H54 (cell line): ENCODE measurements at regions not wholly inside any gene's neighbourhood (a gene's known extent, or its start where the extent isn't known, plus 50 kb on each side); places are given as distances from the start of the nearest gene placed in this dataset.
"Not testable (repeated sequence)": the region's sequence is repeated elsewhere in the genome, so short reads cannot be mapped to it uniquely, and the experiment has no call there.

ENCODE experiments used
- DNase-seq: peaks from one replicate; pipeline ENCODE4 v3.0.0; 2011; ENCODE audit warnings: low spot score, mixed read lengths; ENCODE audit not compliant: insufficient read length
- FAIRE-seq: peaks from 3 replicates; lab custom pipeline; 2011; peaks lifted over from hg19 to GRCh38; lab: Jason Lieb, UNC

GRCh38 chr9:41075671-41076070 lies 52.8 kb downstream of the FOXD4L6 start:
- not testable (repeated sequence) for DNase-seq, FAIRE-seq

- DNase-seq, FAIRE-seq: not testable (repeated sequence)
These were observed 54.0 kb downstream of the FOXD4L6 start for GRCh38 chr9:41074356-41074942.

- not testable (repeated sequence) for FAIRE-seq, DNase-seq
These were observed 54.8 kb downstream of the FOXD4L6 start for GRCh38 chr9:41073471-41074243.

- not testable (repeated sequence) for DNase-seq, FAIRE-seq
These were observed 64.2 kb downstream of the FOXD4L6 start for GRCh38 chr9:41064125-41064795.

GRCh38 chr9:41063243-41063642 lies 65.2 kb downstream of the FOXD4L6 start:
- not testable (repeated sequence) for FAIRE-seq, DNase-seq

- DNase-seq, FAIRE-seq: not testable (repeated sequence)
These were observed 68.9 kb downstream of the FOXD4L6 start for GRCh38 chr9:41059603-41060002.

GRCh38 chr9:41053666-41054363 lies 74.7 kb downstream of the FOXD4L6 start:
- not testable (repeated sequence) for DNase-seq, FAIRE-seq

- FAIRE-seq, DNase-seq: not testable (repeated sequence)
These were observed 79.8 kb downstream of the FOXD4L6 start for GRCh38 chr9:41048672-41049071.

- not testable (repeated sequence) for DNase-seq, FAIRE-seq
These were observed 80.7 kb downstream of the FOXD4L6 start for GRCh38 chr9:41047792-41048191.

GRCh38 chr9:41044930-41045329 lies 83.6 kb downstream of the FOXD4L6 start:
- not testable (repeated sequence) for FAIRE-seq, DNase-seq

- FAIRE-seq, DNase-seq: not testable (repeated sequence)
These were observed 85.0 kb downstream of the FOXD4L6 start for GRCh38 chr9:41043433-41043832.

- DNase-seq, FAIRE-seq: not testable (repeated sequence)
These were observed 86.4 kb downstream of the FOXD4L6 start for GRCh38 chr9:41042111-41042510.

- FAIRE-seq, result not testable (repeated sequence)
These were observed 87.7 kb downstream of the FOXD4L6 start for GRCh38 chr9:41040705-41041342.

GRCh38 chr9:41035276-41035675 lies 93.2 kb downstream of the FOXD4L6 start:
- DNase-seq, FAIRE-seq: not testable (repeated sequence)

More at GRCh38 chr9:41040705-41041342, 87.7 kb downstream of the FOXD4L6 start:
- not testable (repeated sequence) for DNase-seq

- DNase-seq, FAIRE-seq: not testable (repeated sequence)
These were observed 93.7 kb downstream of the FOXD4L6 start for GRCh38 chr9:41034699-41035197.

- not testable (repeated sequence) for DNase-seq, FAIRE-seq
These were observed 94.6 kb downstream of the FOXD4L6 start for GRCh38 chr9:41033877-41034276.

GRCh38 chr9:41033360-41033759 lies 95.1 kb downstream of the FOXD4L6 start:
- not testable (repeated sequence) for FAIRE-seq, DNase-seq

GRCh38 chr9:41026912-41027676 lies 101.4 kb downstream of the FOXD4L6 start:
- not testable (repeated sequence) for DNase-seq, FAIRE-seq
